NCI-H2107 (cell line): ENCODE measurements at regions not wholly inside any gene's neighbourhood (a gene's known extent, or its start where the extent isn't known, plus 50 kb on each side); places are given as distances from the start of the nearest gene placed in this dataset.
"Not testable (repeated sequence)": the region's sequence is repeated elsewhere in the genome, so short reads cannot be mapped to it uniquely, and the experiment has no call there.

Source experiments
- DNase-seq: peaks from one replicate; lab custom pipeline; 2025; lab: John Stamatoyannopoulos, UW

GRCh38 chr4:57875829-57876392, 765.7 kb upstream of the IGFBP7 start:
- no peak for DNase-seq

- DNase-seq = no peak
Measured at GRCh38 chr4:57866468-57867171, 756.4 kb upstream of the IGFBP7 start.

- DNase-seq = no peak
Measured at GRCh38 chr4:57865264-57865663, 755.1 kb upstream of the IGFBP7 start.

- DNase-seq = no peak
Measured at GRCh38 chr4:57854748-57855147, 744.6 kb upstream of the IGFBP7 start.

- DNase-seq = no peak
Measured at GRCh38 chr4:57850141-57850540, 740.0 kb upstream of the IGFBP7 start.

GRCh38 chr4:57832083-57832482, 721.9 kb upstream of the IGFBP7 start:
- no peak for DNase-seq

GRCh38 chr4:57789666-57790065, 679.5 kb upstream of the IGFBP7 start:
- no peak for DNase-seq

- no peak for DNase-seq
Measured at GRCh38 chr4:57777876-57778275, 667.7 kb upstream of the IGFBP7 start.

GRCh38 chr4:57774681-57775080, 664.5 kb upstream of the IGFBP7 start:
- DNase-seq = no peak

- no peak for DNase-seq
Measured at GRCh38 chr4:57774171-57774570, 664.0 kb upstream of the IGFBP7 start.

GRCh38 chr4:57766341-57766740, 656.2 kb upstream of the IGFBP7 start:
- DNase-seq = no peak

GRCh38 chr4:57764856-57765255, 654.7 kb upstream of the IGFBP7 start:
- no peak for DNase-seq

- no peak for DNase-seq
Measured at GRCh38 chr4:57763070-57763469, 652.9 kb upstream of the IGFBP7 start.

- DNase-seq = no peak
Measured at GRCh38 chr4:57740625-57741190, 630.5 kb upstream of the IGFBP7 start.

- DNase-seq = no peak
Measured at GRCh38 chr4:57736781-57737180, 626.6 kb upstream of the IGFBP7 start.

- no peak for DNase-seq
Measured at GRCh38 chr4:57734104-57734670, 624.0 kb upstream of the IGFBP7 start.

GRCh38 chr4:57729775-57730570, 619.8 kb upstream of the IGFBP7 start:
- DNase-seq = not testable (repeated sequence)

GRCh38 chr4:57726154-57726553, 616.0 kb upstream of the IGFBP7 start:
- no peak for DNase-seq

- no peak for DNase-seq
Measured at GRCh38 chr4:57719456-57719855, 609.3 kb upstream of the IGFBP7 start.

- DNase-seq = not testable (repeated sequence)
Measured at GRCh38 chr4:57714313-57714712, 604.1 kb upstream of the IGFBP7 start.

- DNase-seq = no peak
Measured at GRCh38 chr4:57710053-57710452, 599.9 kb upstream of the IGFBP7 start.

GRCh38 chr4:57691370-57691769, 581.2 kb upstream of the IGFBP7 start:
- DNase-seq = no peak
